CD14-positive monocyte (primary cell): ENCODE measurements at regions not wholly inside any gene's neighbourhood (a gene's known extent, or its start where the extent isn't known, plus 50 kb on each side); places are given as distances from the start of the nearest gene placed in this dataset.

ENCODE experiments used
- DNase-seq, 3 donors: peaks; one replicate each; pipeline ENCODE4 v3.0.0-alpha.2; 2011 to 2022
- H2AFZ ChIP-seq: 2 replicates; pipeline ENCODE4 v1.6.0; 2012; ENCODE audit warnings: mild to moderate bottlenecking, low read depth, low read length, inconsistent platforms; ENCODE audit not compliant: insufficient read depth, poor library complexity, severe bottlenecking
- H3K27ac ChIP-seq, 2 donors: 1 replicate in 1 of 2; 2 replicates in 1 of 2; pipeline ENCODE4 v1.5.1; 2012 to 2013; ENCODE audit warnings: low read length in 2 of 2, control low read depth in 1 of 2, inconsistent platforms in 1 of 2, low read depth in 1 of 2, mild to moderate bottlenecking in 1 of 2
- H3K27me3 ChIP-seq, 2 donors: one replicate each; pipeline versions ENCODE4 v1.6.0 to v1.6.1; 2011 to 2013; ENCODE audit warnings: low read length in 2 of 2; ENCODE audit not compliant: control insufficient read depth in 2 of 2, insufficient read depth in 2 of 2
- H3K36me3 ChIP-seq, 2 donors: replicated peaks in 1 of 2; 1 replicate in 1 of 2; 2 replicates in 1 of 2; pipeline versions ENCODE4 v1.5.1 to v1.6.1; 2012 to 2013; ENCODE audit warnings: low read length in 2 of 2, control low read depth in 1 of 2, inconsistent platforms in 1 of 2, mild to moderate bottlenecking in 1 of 2; ENCODE audit not compliant: insufficient read depth in 2 of 2, control insufficient read depth in 1 of 2
- H3K4me1 ChIP-seq, 2 donors: 1 replicate in 1 of 2; 2 replicates in 1 of 2; pipeline versions ENCODE4 v1.5.1 to v1.6.1; 2012 to 2013; ENCODE audit warnings: low read length in 2 of 2, control low read depth in 1 of 2, inconsistent platforms in 1 of 2, mild to moderate bottlenecking in 1 of 2, moderate library complexity in 1 of 2; ENCODE audit not compliant: insufficient read depth in 2 of 2, control insufficient read depth in 1 of 2
- H3K4me2 ChIP-seq: replicated peaks from 2 replicates; pipeline ENCODE3; 2012; ENCODE audit warnings: low read length, moderate library complexity, mild to moderate bottlenecking; ENCODE audit not compliant: poor library complexity, severe bottlenecking; ENCODE audit errors: extremely low read depth
- H3K4me3 ChIP-seq, 3 experiments: fragments of 200-600 bp in 1 of 3; sonication (generic) in 1 of 3; replicated peaks in 1 of 3; 1 replicate in 2 of 3; 2 replicates in 1 of 3; pipeline ENCODE4 v1.5.1; 2011 to 2013; ENCODE audit warnings: low read length in 3 of 3, mild to moderate bottlenecking in 3 of 3, control low read depth in 2 of 3, low read depth in 2 of 3, inconsistent platforms in 1 of 3, moderate library complexity in 1 of 3
- H3K79me2 ChIP-seq: 2 replicates; pipeline ENCODE4 v1.6.0; 2012; ENCODE audit warnings: mild to moderate bottlenecking, control low read depth, inconsistent platforms, low read length, moderate library complexity; ENCODE audit not compliant: insufficient read depth
- H3K9ac ChIP-seq: 2 replicates; pipeline ENCODE4 v1.6.0; 2017; ENCODE audit warnings: low read length, mild to moderate bottlenecking; ENCODE audit not compliant: insufficient read depth, poor library complexity, severe bottlenecking
- H3K9me3 ChIP-seq, 2 donors: replicated peaks in 1 of 2; 1 replicate in 1 of 2; 2 replicates in 1 of 2; pipeline versions ENCODE4 v1.5.1 to v1.6.1; 2012 to 2013; ENCODE audit warnings: low read length in 2 of 2, control low read depth in 1 of 2; ENCODE audit not compliant: control insufficient read depth in 1 of 2, insufficient read depth in 1 of 2
- H4K20me1 ChIP-seq: 2 replicates; pipeline ENCODE4 v1.6.0; 2012; ENCODE audit warnings: mild to moderate bottlenecking, low read length, control low read depth, moderate library complexity; ENCODE audit not compliant: insufficient read depth
- H3K27ac Mint-ChIP-seq, 7 donors: one replicate each; pipeline ENCODE4 v1.8.0; 2020; ENCODE audit warnings: mild to moderate bottlenecking in 7 of 7, mixed read lengths in 7 of 7, moderate library complexity in 6 of 7, inconsistent platforms in 2 of 7
- H3K27me3 Mint-ChIP-seq, 3 donors: one replicate each; pipeline ENCODE4 v1.8.0; 2021 to 2022; ENCODE audit warnings: low read depth in 3 of 3, mild to moderate bottlenecking in 3 of 3, mixed read lengths in 3 of 3, moderate library complexity in 3 of 3, inconsistent platforms in 1 of 3
- H3K36me3 Mint-ChIP-seq, 2 donors: one replicate each; pipeline ENCODE4 v1.8.0; 2020; ENCODE audit warnings: mixed read lengths in 2 of 2, inconsistent platforms in 1 of 2, mild to moderate bottlenecking in 1 of 2
- H3K4me1 Mint-ChIP-seq: one replicate; pipeline ENCODE4 v1.8.0; 2020; ENCODE audit warnings: mild to moderate bottlenecking, mixed read lengths
- H3K4me3 Mint-ChIP-seq, 2 donors: one replicate each; pipeline ENCODE4 v1.8.0; 2020; ENCODE audit warnings: mild to moderate bottlenecking in 2 of 2, mixed read lengths in 2 of 2, moderate library complexity in 1 of 2
- H3K9me3 Mint-ChIP-seq, 7 donors: one replicate each; pipeline ENCODE4 v1.8.0; 2020 to 2022; ENCODE audit warnings: mixed read lengths in 7 of 7, mild to moderate bottlenecking in 6 of 7, moderate library complexity in 6 of 7, inconsistent platforms in 2 of 7
- WGBS: methylation state at CpG from one replicate; pipeline ENCODE4 v1.1.5; 2013; ENCODE audit warnings: missing lambda C conversion rate; ENCODE audit not compliant: insufficient coverage; 5-methylcytosine and 5-hydroxymethylcytosine counted together
- intact Hi-C, 2 donors: fragments of 100-400 bp; cut with micrococcal nuclease; formaldehyde crosslinking; loops; one replicate each; pipeline versions ENCODE4 v1.15.0 to v1.15.1; 2023
- TF ChIP-seq, protein P1 (sequence below): fragments of 200-600 bp; IDR thresholded peaks from one replicate; pipeline ENCODE4 v1.8.0; 2022; ENCODE audit warnings: antibody characterized with exemption, mild to moderate bottlenecking

DNA sequence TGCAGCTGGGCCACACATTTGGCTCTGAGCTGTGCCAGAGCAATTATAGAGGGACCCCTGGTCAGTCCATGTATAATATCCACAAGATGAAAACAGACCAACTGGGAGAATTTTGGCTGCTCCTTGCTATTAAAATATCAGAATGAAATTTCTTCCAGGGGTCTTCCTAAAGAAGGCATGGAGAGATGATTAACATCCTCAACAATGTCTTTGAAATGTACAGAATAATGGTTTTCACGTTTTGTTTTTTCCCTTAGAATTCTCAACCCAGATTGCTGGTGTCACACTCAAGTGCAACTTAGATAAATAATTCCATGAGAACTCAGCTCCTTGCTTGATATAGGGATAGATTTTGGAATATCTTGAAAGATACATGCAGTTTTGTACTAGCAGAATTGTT is 148.3 kb upstream of the SLC24A2 start:
- H3K27me3 ChIP-seq = peaks cover 0 to 4% of the 10 kb centered on the region in 2 donors
- Mint-ChIP-seq H3K4me3 (no peak overlapping the region), H3K4me1 (peaks cover 21% of the 10 kb centered on the region), H3K36me3 (no peaks in the 10 kb centered on the region), H3K9me3 (peaks cover 0 to 2% (median 0%) of the 10 kb centered on the region in 7 donors), H3K27me3 (peaks cover 6 to 15% (median 11%) of the 10 kb centered on the region in 3 donors), H3K27ac (no peak overlapping the region)
- intact Hi-C loops = no loop called here
- TF ChIP-seq, protein P1, sequence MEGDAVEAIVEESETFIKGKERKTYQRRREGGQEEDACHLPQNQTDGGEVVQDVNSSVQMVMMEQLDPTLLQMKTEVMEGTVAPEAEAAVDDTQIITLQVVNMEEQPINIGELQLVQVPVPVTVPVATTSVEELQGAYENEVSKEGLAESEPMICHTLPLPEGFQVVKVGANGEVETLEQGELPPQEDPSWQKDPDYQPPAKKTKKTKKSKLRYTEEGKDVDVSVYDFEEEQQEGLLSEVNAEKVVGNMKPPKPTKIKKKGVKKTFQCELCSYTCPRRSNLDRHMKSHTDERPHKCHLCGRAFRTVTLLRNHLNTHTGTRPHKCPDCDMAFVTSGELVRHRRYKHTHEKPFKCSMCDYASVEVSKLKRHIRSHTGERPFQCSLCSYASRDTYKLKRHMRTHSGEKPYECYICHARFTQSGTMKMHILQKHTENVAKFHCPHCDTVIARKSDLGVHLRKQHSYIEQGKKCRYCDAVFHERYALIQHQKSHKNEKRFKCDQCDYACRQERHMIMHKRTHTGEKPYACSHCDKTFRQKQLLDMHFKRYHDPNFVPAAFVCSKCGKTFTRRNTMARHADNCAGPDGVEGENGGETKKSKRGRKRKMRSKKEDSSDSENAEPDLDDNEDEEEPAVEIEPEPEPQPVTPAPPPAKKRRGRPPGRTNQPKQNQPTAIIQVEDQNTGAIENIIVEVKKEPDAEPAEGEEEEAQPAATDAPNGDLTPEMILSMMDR = no peak
- no peak for DNase-seq
- no peaks in the 10 kb centered on the region for H3K36me3 ChIP-seq
- no peaks in the 10 kb centered on the region for H4K20me1 ChIP-seq
- no peak overlapping the region for H2AFZ ChIP-seq
- no CpG with 5 or more reads among the region's 1 CpG for WGBS
- H3K4me2 ChIP-seq = no peak overlapping the region
- no peaks in the 10 kb centered on the region for H3K79me2 ChIP-seq
- no peak overlapping the region for H3K9ac ChIP-seq
- H3K4me1 ChIP-seq = peaks cover 8 to 17% of the 10 kb centered on the region in 2 donors
- no peak overlapping the region for H3K4me3 ChIP-seq
- H3K9me3 ChIP-seq = no peaks in the 10 kb centered on the region
- no peak overlapping the region for H3K27ac ChIP-seq

DNA sequence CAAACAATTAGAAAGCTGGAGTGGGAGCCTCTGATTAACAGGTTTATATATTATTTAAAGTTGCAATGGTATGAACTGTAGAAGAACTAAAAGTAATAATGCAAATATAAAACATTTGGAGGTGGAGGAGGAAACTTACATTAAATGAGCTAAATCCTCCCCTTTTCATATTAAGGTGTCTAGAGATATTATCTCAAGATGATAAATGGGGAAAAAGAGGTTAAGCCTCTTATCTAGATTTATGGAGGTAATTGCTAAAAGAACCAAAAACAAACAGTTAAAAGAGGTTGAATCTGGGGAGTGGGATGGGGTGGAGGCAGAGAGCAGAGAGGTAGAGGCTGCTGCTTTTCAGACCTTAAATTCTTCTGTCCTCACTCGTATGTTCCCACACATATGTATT is 147.8 kb upstream of the SLC24A2 start:
- TF ChIP-seq, protein P1 = no peak
- Mint-ChIP-seq H3K36me3 (no peaks in the 10 kb centered on the region), H3K4me1 (peaks cover 21% of the 10 kb centered on the region), H3K27me3 (peaks cover 6 to 15% (median 11%) of the 10 kb centered on the region in 3 donors), H3K9me3 (peaks cover 0 to 2% (median 0%) of the 10 kb centered on the region in 7 donors), H3K4me3 (no peak overlapping the region), H3K27ac (no peak overlapping the region)
- Histone ChIP-seq H3K9me3 (no peaks in the 10 kb centered on the region), H2AFZ (no peak overlapping the region), H3K4me3 (no peak overlapping the region), H4K20me1 (no peaks in the 10 kb centered on the region), H3K36me3 (no peaks in the 10 kb centered on the region), H3K4me2 (no peak overlapping the region), H3K79me2 (no peaks in the 10 kb centered on the region), H3K4me1 (peaks cover 8 to 18% of the 10 kb centered on the region in 2 donors), H3K9ac (no peak overlapping the region), H3K27me3 (peaks cover 0 to 4% of the 10 kb centered on the region in 2 donors), H3K27ac (no peak overlapping the region)
- intact Hi-C loops = no loop called here
- no CpG with 5 or more reads among the region's 1 CpG for WGBS
- DNase-seq = no peak
